MM.1S (cell line): ENCODE measurements at regions not wholly inside any gene's neighbourhood (a gene's known extent, or its start where the extent isn't known, plus 50 kb on each side); places are given as distances from the start of the nearest gene placed in this dataset.

ENCODE experiments used
- DNase-seq: peaks from one replicate; pipeline ENCODE4 v3.0.0-alpha.2; 2015
- H2AFZ ChIP-seq: fragments of 300-600 bp; sonication (generic); 2 replicates; pipeline ENCODE4 v1.6.0; 2016; ENCODE audit warnings: antibody characterized with exemption, low read length
- H3F3A ChIP-seq: fragments of 300-600 bp; sonication (generic); 2 replicates; pipeline ENCODE4 v1.6.1; 2016; ENCODE audit warnings: mild to moderate bottlenecking, antibody characterized with exemption, low read length, moderate library complexity, mixed read lengths; ENCODE audit not compliant: insufficient read depth
- H3K27ac ChIP-seq: fragments of 300-600 bp; sonication (generic); 2 replicates; pipeline ENCODE4 v1.5.1; 2016; ENCODE audit warnings: mild to moderate bottlenecking, low read length
- H3K27me3 ChIP-seq: fragments of 300-600 bp; sonication (generic); replicated peaks from 2 replicates; pipeline ENCODE4 v1.6.0; 2016; ENCODE audit warnings: low read length; ENCODE audit not compliant: insufficient read depth
- H3K36me3 ChIP-seq: fragments of 300-600 bp; sonication (generic); replicated peaks from 2 replicates; pipeline ENCODE4 v1.6.1; 2016; ENCODE audit warnings: mild to moderate bottlenecking, low read length, mixed read lengths; ENCODE audit not compliant: insufficient read depth
- H3K4me1 ChIP-seq: fragments of 300-600 bp; sonication (generic); 2 replicates; pipeline ENCODE4 v1.6.1; 2016; ENCODE audit warnings: low read length, mixed read lengths
- H3K4me2 ChIP-seq: fragments of 300-600 bp; sonication (generic); 2 replicates; pipeline ENCODE4 v1.6.0; 2016; ENCODE audit warnings: low read depth, low read length
- H3K4me3 ChIP-seq: fragments of 300-600 bp; sonication (generic); 2 replicates; pipeline ENCODE4 v1.5.1; 2016; ENCODE audit warnings: low read length, mixed read lengths
- H3K79me2 ChIP-seq: fragments of 300-600 bp; sonication (generic); 2 replicates; pipeline ENCODE4 v1.6.1; 2016; ENCODE audit warnings: mixed run types, low read length, mixed read lengths
- H3K9ac ChIP-seq: fragments of 300-600 bp; sonication (generic); 2 replicates; pipeline ENCODE4 v1.6.1; 2016; ENCODE audit warnings: low read length, mixed read lengths
- H3K9me2 ChIP-seq: fragments of 300-600 bp; sonication (generic); replicated peaks from 2 replicates; pipeline ENCODE4 v1.6.1; 2016; ENCODE audit warnings: mild to moderate bottlenecking, low read length, mixed read lengths; ENCODE audit not compliant: insufficient read depth
- H3K9me3 ChIP-seq: fragments of 300-600 bp; sonication (generic); replicated peaks from 2 replicates; pipeline ENCODE4 v1.6.1; 2016; ENCODE audit warnings: mild to moderate bottlenecking, low read length, mixed read lengths; ENCODE audit not compliant: insufficient read depth
- H4K20me1 ChIP-seq: fragments of 300-600 bp; sonication (generic); 2 replicates; pipeline ENCODE4 v1.6.1; 2016; ENCODE audit warnings: mild to moderate bottlenecking, low read length, moderate library complexity, mixed read lengths; ENCODE audit not compliant: insufficient read depth
- EZH2 ChIP-seq: fragments of 300-600 bp; sonication (generic); optimal IDR thresholded peaks from 2 replicates; pipeline ENCODE3; 2017; ENCODE audit warnings: low read depth, mild to moderate bottlenecking, antibody characterized with exemption, low read length, mixed read lengths
- EZH2phosphoT487 ChIP-seq: fragments of 300-600 bp; sonication (generic); IDR thresholded peaks from 2 replicates; pipeline ENCODE4 v1.6.1; 2018; ENCODE audit warnings: antibody characterized with exemption, low read length
- TF ChIP-seq, protein P1 (sequence below): fragments of 300-600 bp; sonication (generic); IDR thresholded peaks from 2 replicates; pipeline ENCODE4 v1.5.1; 2016; ENCODE audit warnings: antibody characterized with exemption, low read length, mixed read lengths

DNA sequence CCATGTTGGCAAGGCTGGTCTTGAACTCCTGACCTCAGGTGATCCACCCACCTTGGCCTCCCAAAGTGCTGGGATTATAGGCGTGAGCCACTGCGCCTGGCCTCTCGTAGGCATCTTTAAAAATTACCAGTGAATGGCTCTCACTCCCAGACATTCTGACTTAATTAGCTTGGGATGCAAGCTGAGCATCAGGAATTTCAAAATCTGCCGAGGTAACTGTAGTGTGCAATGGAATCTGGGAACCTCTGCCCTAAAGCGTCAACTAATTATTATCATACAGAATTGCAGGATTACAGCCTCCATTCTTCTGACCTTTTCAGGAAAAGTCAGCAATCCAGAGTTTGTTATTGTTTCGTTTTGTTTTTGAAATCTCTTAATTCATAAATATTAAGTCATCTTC lies 213.4 kb upstream of the DMAC1 start:
- Histone ChIP-seq H3K9ac (no peak overlapping the region), H3K4me2 (no peak overlapping the region), H4K20me1 (no peaks in the 10 kb centered on the region), H3K4me1 (no peaks in the 10 kb centered on the region), H3K27me3 (no peaks in the 10 kb centered on the region), H3K9me3 (no peaks in the 10 kb centered on the region), H2AFZ (no peak overlapping the region), H3F3A (no peaks in the 10 kb centered on the region), H3K27ac (no peak overlapping the region), H3K4me3 (no peak overlapping the region), H3K79me2 (no peaks in the 10 kb centered on the region), H3K36me3 (no peaks in the 10 kb centered on the region), H3K9me2 (no peaks in the 10 kb centered on the region)
- DNase-seq, result no peak
- TF ChIP-seq EZH2 (no peak), EZH2phosphoT487 (no peak)
- TF ChIP-seq, protein P1, sequence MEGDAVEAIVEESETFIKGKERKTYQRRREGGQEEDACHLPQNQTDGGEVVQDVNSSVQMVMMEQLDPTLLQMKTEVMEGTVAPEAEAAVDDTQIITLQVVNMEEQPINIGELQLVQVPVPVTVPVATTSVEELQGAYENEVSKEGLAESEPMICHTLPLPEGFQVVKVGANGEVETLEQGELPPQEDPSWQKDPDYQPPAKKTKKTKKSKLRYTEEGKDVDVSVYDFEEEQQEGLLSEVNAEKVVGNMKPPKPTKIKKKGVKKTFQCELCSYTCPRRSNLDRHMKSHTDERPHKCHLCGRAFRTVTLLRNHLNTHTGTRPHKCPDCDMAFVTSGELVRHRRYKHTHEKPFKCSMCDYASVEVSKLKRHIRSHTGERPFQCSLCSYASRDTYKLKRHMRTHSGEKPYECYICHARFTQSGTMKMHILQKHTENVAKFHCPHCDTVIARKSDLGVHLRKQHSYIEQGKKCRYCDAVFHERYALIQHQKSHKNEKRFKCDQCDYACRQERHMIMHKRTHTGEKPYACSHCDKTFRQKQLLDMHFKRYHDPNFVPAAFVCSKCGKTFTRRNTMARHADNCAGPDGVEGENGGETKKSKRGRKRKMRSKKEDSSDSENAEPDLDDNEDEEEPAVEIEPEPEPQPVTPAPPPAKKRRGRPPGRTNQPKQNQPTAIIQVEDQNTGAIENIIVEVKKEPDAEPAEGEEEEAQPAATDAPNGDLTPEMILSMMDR, result no peak

DNA sequence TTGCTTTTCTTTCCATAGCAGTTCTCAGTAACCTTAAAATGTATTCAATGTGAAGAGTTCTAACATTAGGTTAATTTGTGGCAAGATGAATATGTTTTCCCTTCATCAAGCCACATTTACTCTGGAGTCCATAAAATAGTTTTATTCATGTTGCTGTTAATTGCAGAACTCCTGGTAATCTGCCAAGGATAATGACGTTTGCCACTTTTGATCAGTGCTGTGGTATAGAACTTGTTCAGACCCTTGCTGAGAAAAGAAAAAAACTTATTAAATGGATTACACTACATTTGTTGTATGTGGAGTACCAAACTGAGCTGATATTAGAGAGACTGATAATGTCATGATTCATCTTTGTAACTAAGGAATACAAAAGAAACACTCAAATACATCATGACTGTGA lies 212.4 kb upstream of the DMAC1 start:
- no peak for DNase-seq
- Histone ChIP-seq H3K27me3 (no peaks in the 10 kb centered on the region), H3F3A (no peaks in the 10 kb centered on the region), H3K36me3 (no peaks in the 10 kb centered on the region), H4K20me1 (no peaks in the 10 kb centered on the region), H3K9ac (no peak overlapping the region), H3K4me2 (no peak overlapping the region), H3K4me3 (no peak overlapping the region), H3K79me2 (no peaks in the 10 kb centered on the region), H3K9me3 (no peaks in the 10 kb centered on the region), H3K9me2 (no peaks in the 10 kb centered on the region), H3K4me1 (no peaks in the 10 kb centered on the region), H3K27ac (no peak overlapping the region), H2AFZ (no peak overlapping the region)
- TF ChIP-seq EZH2 (no peak), EZH2phosphoT487 (no peak)
- TF ChIP-seq, protein P1, result no peak

DNA sequence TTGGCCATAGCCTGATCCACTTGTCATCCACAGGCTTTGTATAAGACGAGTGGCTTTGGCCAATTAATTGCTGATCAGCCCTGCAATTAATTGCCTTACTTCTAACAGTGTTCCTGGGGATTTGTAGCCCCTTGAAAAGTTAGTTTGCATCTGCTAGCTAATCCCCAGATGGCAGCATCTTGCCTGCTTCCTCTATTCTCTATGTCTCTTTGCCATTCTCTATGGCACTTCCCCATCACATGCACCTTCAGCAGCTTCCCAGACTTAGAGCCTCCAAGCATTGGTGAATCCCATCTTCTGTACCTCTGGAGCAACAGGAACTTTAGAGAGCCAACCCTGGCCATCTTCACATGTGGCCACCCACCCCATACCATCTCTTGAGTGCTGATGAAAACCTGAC lies 197.0 kb upstream of the DMAC1 start:
- H3K9ac ChIP-seq, result no peak overlapping the region
- H4K20me1 ChIP-seq, result no peaks in the 10 kb centered on the region
- no peak overlapping the region for H2AFZ ChIP-seq
- H3K27ac ChIP-seq, result no peak overlapping the region
- no peaks in the 10 kb centered on the region for H3K36me3 ChIP-seq
- no peaks in the 10 kb centered on the region for H3K79me2 ChIP-seq
- no peak for TF ChIP-seq EZH2phosphoT487
- no peak for TF ChIP-seq EZH2
- TF ChIP-seq, protein P1, result no peak
- no peak overlapping the region for H3K4me3 ChIP-seq
- DNase-seq, result no peak
- H3K4me2 ChIP-seq, result no peak overlapping the region
- no peaks in the 10 kb centered on the region for H3F3A ChIP-seq
- H3K9me2 ChIP-seq, result no peaks in the 10 kb centered on the region
- no peaks in the 10 kb centered on the region for H3K27me3 ChIP-seq
- no peaks in the 10 kb centered on the region for H3K4me1 ChIP-seq
- H3K9me3 ChIP-seq, result no peaks in the 10 kb centered on the region
